C4-2B (cell line): ENCODE measurements at regions not wholly inside any gene's neighbourhood (a gene's known extent, or its start where the extent isn't known, plus 50 kb on each side); places are given as distances from the start of the nearest gene placed in this dataset.

Source experiments
- ZFX ChIP-seq: fragments of 450-650 bp; IDR thresholded peaks from 2 replicates; pipeline ENCODE4 v1.6.1; 2017
- TF ChIP-seq, protein P1 (sequence below): fragments of 450-650 bp; conservative IDR thresholded peaks from 2 replicates; pipeline ENCODE4 v1.5.1; 2017; ENCODE audit warnings: mild to moderate bottlenecking

DNA sequence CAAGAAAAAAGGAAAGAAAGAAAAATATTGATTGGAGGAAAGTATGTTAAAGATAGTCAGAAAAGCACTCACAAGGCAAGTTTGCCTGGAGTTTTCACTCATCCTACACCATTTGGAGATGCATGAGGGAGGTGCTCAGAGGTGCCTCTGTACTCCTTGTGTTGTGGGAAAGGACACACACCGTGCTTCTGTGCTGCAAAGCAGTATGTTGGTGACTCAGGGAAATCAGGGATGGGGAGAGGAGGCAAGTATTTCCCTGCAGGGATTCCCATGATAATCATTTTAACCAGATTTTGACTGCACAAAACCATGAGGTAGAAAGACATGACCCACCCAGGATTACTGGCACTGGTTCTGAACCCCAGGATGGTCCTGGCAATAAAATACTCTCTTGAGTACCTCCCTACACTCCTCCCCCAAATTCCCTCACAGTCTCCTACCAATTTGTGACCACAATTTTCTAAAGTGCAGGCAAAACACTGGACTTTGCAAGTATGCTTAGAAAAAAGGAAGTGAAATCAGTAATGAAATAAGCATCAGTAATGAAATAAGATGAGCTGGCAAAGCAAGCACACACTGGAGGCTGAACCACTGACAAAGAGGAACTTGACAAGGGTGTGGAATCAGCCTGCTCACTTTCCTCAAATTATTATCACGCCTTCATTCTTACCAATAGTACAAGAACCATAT lies 155.5 kb upstream of the ACVR2A start:
- TF ChIP-seq, protein P1, sequence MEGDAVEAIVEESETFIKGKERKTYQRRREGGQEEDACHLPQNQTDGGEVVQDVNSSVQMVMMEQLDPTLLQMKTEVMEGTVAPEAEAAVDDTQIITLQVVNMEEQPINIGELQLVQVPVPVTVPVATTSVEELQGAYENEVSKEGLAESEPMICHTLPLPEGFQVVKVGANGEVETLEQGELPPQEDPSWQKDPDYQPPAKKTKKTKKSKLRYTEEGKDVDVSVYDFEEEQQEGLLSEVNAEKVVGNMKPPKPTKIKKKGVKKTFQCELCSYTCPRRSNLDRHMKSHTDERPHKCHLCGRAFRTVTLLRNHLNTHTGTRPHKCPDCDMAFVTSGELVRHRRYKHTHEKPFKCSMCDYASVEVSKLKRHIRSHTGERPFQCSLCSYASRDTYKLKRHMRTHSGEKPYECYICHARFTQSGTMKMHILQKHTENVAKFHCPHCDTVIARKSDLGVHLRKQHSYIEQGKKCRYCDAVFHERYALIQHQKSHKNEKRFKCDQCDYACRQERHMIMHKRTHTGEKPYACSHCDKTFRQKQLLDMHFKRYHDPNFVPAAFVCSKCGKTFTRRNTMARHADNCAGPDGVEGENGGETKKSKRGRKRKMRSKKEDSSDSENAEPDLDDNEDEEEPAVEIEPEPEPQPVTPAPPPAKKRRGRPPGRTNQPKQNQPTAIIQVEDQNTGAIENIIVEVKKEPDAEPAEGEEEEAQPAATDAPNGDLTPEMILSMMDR, result no peak
- no peak for TF ChIP-seq ZFX
